HG02610 (cell line): ENCODE measurements at regions not wholly inside any gene's neighbourhood (a gene's known extent, or its start where the extent isn't known, plus 50 kb on each side); places are given as distances from the start of the nearest gene placed in this dataset.
"Not testable (repeated sequence)": the region's sequence is repeated elsewhere in the genome, so short reads cannot be mapped to it uniquely, and the experiment has no call there.

Experiments
- ATAC-seq: cut with Tn5 transposase; IDR thresholded peaks from one replicate; pipeline ENCODE4 v1.9.1; 2021; ENCODE audit warnings: mild to moderate bottlenecking, moderate library complexity; ENCODE audit not compliant: unreplicated experiment

- ATAC-seq = no peak
Measured at GRCh38 chr5:2537378-2538145, 213.9 kb downstream of the IRX2 start.

DNA sequence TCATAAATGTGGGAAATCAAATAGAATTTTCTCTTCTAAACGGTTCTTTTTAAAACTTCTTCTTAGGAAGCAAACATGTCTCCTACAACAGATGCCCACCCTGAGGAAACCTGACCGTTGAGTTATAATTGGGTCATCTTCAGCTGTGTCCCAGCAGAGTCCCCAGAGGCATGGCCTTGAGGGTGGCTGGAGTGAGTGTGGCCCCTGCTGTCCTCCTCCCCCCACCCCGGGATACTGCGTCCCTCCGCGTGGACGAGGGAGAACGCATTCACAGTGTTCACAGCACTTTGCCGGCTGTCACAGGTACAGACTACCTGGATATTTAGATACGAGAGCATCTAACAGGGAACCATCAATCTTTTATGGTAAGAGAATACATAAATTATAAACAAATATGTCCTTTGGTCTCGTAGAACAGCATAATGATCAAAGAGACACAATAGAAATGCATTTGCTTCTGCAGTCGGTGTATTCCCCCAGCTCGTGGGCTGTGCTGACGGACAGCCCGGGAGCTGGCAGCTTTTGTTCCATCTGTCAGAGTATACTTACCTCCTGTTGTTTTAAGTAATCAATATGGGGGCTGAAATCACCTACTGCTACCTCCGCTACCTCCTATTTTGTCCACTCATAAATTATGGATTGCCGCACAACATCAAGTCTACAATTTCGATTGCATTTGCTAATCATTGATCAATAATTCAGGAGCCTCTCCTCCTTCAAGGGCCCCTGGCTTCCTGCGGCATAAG, 214.7 kb downstream of the IRX2 start:
- ATAC-seq = no peak

DNA sequence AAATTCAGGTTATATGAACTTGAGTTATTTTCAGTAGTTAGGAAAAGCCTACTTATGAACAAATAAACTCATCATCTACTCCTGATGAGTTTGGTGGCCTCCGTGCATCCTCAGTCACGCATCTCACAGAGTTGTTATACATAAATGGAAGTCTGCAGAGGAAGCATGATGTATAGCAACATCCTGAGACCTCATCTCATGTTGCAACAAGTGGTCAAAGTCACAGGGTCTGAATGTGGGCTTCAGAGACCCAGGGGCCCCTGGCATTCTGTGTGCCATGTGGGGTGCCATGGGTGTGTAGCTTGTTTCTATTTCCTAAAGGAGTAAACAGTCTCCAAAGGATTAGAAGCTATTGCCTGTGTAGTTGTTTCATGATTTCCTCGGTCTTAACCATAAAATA, 216.5 kb downstream of the IRX2 start:
- no peak for ATAC-seq

GRCh38 chr5:2534251-2534650, 217.2 kb downstream of the IRX2 start:
- no peak for ATAC-seq

GRCh38 chr5:2533848-2534247, 217.6 kb downstream of the IRX2 start:
- not testable (repeated sequence) for ATAC-seq

GRCh38 chr5:2532809-2533208, 218.7 kb downstream of the IRX2 start:
- ATAC-seq = no peak

- no peak for ATAC-seq
Measured at GRCh38 chr5:2531318-2531717, 220.2 kb downstream of the IRX2 start.

- ATAC-seq = no peak
Measured at GRCh38 chr5:2530609-2531008, 220.9 kb downstream of the IRX2 start.

DNA sequence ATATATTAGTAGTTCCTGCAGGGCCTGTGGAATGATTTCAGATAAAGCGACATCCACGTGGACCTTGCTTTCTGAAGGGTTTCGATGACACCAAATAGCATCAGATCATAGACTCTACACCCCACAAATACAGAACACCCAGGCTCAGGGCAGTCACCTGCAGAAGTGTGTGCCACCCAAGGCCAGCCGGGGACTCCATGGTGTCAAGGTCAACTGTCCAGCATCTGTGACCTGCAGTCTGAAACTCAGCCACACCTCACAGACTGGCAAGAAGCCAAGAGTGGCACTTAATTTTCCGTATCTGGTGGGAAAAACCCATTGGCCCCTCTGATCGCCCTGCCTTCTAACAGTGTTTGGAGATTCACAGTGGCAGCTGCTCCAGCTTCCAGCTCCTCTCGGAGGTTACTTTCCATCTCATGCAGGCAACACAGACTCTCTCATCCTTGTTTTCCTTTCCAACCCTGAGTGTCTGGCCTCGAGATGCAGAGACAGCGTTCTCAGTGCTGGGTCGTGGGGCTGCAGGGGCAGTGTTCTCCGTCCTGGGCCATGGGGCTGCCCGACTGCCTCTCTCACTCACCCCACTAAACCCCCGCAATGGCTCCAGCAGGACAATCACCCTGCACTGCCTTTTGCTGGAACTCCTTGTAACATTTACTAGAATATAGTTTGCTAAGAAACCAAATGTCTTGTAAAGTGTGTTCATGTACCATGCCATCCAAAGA, 221.9 kb downstream of the IRX2 start:
- no peak for ATAC-seq

GRCh38 chr5:2525351-2525750, 226.1 kb downstream of the IRX2 start:
- no peak for ATAC-seq

GRCh38 chr5:2524620-2525019, 226.9 kb downstream of the IRX2 start:
- no peak for ATAC-seq

DNA sequence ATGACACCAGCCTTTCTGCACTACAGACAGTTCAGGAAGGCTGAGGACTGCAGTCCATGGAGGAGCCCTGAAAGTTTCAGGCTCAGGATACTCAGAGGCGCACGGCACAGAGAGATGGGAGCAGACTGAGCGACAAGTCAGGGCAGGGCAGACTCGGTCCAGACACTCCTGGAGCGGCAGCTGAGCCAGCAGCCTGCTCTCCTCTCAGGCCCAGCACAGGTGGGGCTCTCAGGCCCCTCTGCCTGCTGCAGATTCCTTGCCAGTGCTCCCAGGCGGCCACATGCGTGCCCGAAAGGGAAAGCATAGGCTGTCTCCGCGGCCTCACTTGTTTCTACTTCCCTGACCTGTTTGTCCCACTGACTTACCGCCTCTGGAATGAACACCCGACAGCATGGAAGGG, 228.3 kb downstream of the IRX2 start:
- ATAC-seq = no peak

DNA sequence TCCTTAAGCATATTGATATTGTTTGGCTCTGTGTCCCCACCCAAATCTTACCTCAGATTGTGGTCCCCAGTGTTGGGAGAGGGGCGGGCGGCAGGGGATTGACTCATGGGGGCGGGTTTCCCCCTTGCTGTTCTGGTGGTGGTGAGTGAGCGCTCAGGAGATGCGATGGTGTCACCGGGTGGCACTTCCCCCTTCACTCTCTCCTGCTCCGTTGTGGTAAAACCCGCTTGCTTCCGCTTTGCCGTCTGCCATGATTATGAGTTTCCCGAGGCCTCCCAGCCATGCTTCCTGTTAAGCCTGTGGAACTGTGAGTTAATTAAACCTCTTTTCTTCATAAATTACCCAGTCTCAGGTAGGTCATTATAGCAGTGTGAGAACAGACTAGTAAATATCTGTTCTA, 229.1 kb downstream of the IRX2 start:
- no peak for ATAC-seq

GRCh38 chr5:2519153-2519552, 232.3 kb downstream of the IRX2 start:
- ATAC-seq = no peak

DNA sequence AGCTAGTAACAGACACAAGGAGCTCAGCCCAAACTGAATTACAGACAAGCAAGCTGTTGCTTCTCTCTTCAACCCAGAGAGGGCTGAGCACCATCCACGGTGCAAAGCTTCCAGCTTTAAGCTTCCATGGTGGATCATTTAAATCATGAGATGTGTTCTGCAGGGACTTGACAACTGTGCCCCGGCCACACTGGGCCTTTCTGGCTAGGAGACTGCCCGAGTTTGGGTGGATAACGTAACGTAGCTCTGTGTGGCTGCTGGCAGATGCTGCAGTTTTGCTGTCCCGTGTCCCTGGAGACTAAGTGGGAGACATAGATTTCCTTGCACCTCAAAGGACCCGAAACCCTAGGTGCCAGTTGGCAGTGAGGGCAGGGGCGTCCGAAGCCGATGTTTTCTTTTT, 234.0 kb downstream of the IRX2 start:
- no peak for ATAC-seq

- no peak for ATAC-seq
Measured at GRCh38 chr5:2515180-2515764, 236.2 kb downstream of the IRX2 start.

DNA sequence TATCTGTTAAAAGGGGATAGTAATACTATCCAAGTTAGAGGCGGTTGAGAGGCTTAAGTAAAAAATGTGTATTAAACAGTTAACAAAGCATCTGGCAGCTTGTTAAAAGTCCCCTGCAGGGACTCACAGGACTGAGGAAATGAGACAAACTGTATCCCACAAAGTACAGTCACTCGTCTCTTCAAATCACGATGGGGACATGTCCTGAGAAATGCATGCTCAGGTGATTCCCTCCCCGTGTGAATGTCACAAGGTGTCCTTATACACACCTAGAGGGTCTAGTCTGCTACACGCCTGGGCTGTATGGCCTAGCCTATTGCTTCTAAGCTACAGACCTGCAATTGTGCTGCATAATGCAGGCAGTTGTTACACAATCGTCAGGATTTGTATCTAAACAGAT, 237.0 kb downstream of the IRX2 start:
- no peak for ATAC-seq

DNA sequence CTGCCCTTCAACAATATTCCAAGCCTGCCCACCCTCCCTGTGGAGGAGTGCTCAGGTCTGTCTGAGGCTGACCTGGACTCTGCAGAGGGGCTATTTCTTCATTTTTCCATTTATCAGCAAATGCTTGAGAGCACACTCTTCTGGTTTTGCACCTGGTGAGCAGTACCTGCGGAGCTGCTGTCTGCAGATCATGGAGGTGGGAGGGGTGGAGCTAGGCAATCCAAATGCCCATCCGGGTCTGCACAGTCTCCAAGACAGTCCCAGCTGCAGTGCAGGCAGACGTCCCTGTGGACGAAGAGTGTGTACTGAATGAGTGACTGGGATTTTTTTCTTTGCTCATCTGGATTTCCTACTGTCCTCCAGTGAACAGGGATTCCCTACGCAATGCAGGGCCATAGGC, 239.8 kb downstream of the IRX2 start:
- ATAC-seq = no peak

- no peak for ATAC-seq
Measured at GRCh38 chr5:2511126-2511525, 240.4 kb downstream of the IRX2 start.

DNA sequence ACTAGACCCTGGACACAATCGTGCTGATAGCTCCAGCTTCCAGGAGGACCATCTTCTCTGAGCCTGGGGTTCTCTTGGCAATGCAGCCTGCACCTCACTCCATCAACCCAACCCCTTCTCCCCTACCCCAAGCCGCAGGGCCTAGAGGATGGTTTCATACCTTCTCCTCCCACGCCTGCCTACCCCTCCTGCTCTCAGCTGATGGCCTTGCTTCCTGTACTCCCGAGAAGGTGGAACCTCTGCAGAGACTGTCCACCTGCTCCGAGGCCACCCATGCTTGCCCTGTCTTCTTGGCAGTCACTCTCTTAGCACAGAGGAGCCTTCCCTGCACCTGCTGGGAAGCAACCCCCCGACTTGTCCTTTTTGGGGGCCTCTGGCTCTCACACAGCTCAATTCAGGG, 241.9 kb downstream of the IRX2 start:
- no peak for ATAC-seq

GRCh38 chr5:2508514-2508913, 243.0 kb downstream of the IRX2 start:
- no peak for ATAC-seq
